ENCODE measurements at regions not wholly inside any gene's neighbourhood (a gene's known extent, or its start where the extent isn't known, plus 50 kb on each side); places are given as distances from the start of the nearest gene placed in this dataset.

DNA sequence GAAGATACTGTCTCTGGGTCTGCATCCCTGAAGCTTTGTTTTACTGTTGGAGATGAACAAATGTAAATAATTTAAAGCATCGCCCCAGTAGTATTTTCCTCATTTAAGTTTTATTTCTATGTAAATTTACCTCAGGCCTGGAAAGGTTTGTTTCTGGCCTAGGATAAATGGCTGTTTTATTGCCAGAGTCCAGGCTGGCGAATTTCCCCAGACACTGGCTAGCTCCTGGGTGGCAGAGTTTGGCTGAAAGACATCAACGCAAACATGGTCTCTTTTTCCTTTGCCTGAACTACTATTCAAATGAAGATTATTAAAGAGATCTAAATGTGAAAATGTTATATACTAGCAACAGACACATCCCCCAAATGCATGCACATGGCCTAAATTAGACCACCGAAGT is 136.7 kb upstream of the SESN3 start:
- TF ChIP-seq, protein P1, sequence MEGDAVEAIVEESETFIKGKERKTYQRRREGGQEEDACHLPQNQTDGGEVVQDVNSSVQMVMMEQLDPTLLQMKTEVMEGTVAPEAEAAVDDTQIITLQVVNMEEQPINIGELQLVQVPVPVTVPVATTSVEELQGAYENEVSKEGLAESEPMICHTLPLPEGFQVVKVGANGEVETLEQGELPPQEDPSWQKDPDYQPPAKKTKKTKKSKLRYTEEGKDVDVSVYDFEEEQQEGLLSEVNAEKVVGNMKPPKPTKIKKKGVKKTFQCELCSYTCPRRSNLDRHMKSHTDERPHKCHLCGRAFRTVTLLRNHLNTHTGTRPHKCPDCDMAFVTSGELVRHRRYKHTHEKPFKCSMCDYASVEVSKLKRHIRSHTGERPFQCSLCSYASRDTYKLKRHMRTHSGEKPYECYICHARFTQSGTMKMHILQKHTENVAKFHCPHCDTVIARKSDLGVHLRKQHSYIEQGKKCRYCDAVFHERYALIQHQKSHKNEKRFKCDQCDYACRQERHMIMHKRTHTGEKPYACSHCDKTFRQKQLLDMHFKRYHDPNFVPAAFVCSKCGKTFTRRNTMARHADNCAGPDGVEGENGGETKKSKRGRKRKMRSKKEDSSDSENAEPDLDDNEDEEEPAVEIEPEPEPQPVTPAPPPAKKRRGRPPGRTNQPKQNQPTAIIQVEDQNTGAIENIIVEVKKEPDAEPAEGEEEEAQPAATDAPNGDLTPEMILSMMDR (IDR thresholded peaks at IDR 0.05; ENCODE audit: control extremely low read depth in 1 of 3, insufficient read depth in 1 of 3, low read depth in 1 of 3, low read length in 3 of 3) = no peak
- TF ChIP-seq EZH2 (IDR thresholded peaks at IDR 0.05; ENCODE audit: low read depth, low read length, severe bottlenecking) (no peak), SIN3A (conservative IDR thresholded peaks at IDR 0.05 in 1 of 2, IDR thresholded peaks at IDR 0.05 in 1 of 2; ENCODE audit: low read depth in 1 of 2, low read length in 2 of 2) (no peak)
